GM13977 (cell line): ENCODE measurements at regions not wholly inside any gene's neighbourhood (a gene's known extent, or its start where the extent isn't known, plus 50 kb on each side); places are given as distances from the start of the nearest gene placed in this dataset.

Source experiments
- DNase-seq: peaks from one replicate; pipeline ENCODE4 v3.0.0; 2012; ENCODE audit warnings: low spot score
- CTCF ChIP-seq: IDR thresholded peaks from 2 replicates; pipeline ENCODE4 v1.5.1; 2012; ENCODE audit warnings: mild to moderate bottlenecking, control low read depth; ENCODE audit not compliant: insufficient read depth; ENCODE audit errors: extremely low read depth, missing control alignments
- in situ Hi-C: fragments of 300-500 bp; cut with MboI; formaldehyde crosslinking; loops from one replicate; pipeline ENCODE4 v1.12.0; 2022; ENCODE audit warnings: low sequenced_read_pairs, low pct_unique_long_range_greater_than_20kb, mixed read lengths, inconsistent platforms; ENCODE audit not compliant: unreplicated experiment

GRCh38 chr12:58502226-58502625, 418.1 kb downstream of the LRIG3 start:
- no peak for TF ChIP-seq CTCF
- in situ Hi-C loops, result no loop called here
- no peak for DNase-seq

GRCh38 chr12:58502841-58503240, 417.5 kb downstream of the LRIG3 start:
- DNase-seq, result no peak
- no peak for TF ChIP-seq CTCF
- in situ Hi-C loops, result no loop called here

GRCh38 chr12:58503731-58504130, 416.6 kb downstream of the LRIG3 start:
- in situ Hi-C loops, result no loop called here
- TF ChIP-seq CTCF, result no peak
- DNase-seq, result no peak

GRCh38 chr12:58504143-58504938, 416.0 kb downstream of the LRIG3 start:
- TF ChIP-seq CTCF, result no peak
- DNase-seq, result no peak
- in situ Hi-C loops, result no loop called here

- no peak for DNase-seq
- TF ChIP-seq CTCF, result no peak
- in situ Hi-C loops, result no loop called here
These were observed 411.0 kb downstream of the LRIG3 start for GRCh38 chr12:58509116-58509885.

- no peak for TF ChIP-seq CTCF
- DNase-seq, result no peak
- in situ Hi-C loops, result no loop called here
These were observed 406.9 kb downstream of the LRIG3 start for GRCh38 chr12:58513301-58513834.
